ENCODE measurements at regions not wholly inside any gene's neighbourhood (a gene's known extent, or its start where the extent isn't known, plus 50 kb on each side); places are given as distances from the start of the nearest gene placed in this dataset.

- no peaks in the 10 kb centered on the region for H3K27me3 Mint-ChIP-seq (ENCODE audit: low read depth)
- no peaks in the 10 kb centered on the region for H3K36me3 Mint-ChIP-seq (ENCODE audit: low read depth)
Measured at GRCh38 chr16:6229186-6229585, 1103.5 kb upstream of the RBFOX1 start.

GRCh38 chr16:6218855-6219254, 1113.8 kb upstream of the RBFOX1 start:
- no peak for TF ChIP-seq CTCF (IDR thresholded peaks at IDR 0.05)
- peaks cover 16% of the 10 kb centered on the region for H3K9me3 Mint-ChIP-seq (ENCODE audit: low read depth)
- no peaks in the 10 kb centered on the region for H3K4me1 Mint-ChIP-seq (ENCODE audit: low read depth)
- H3K27ac Mint-ChIP-seq (ENCODE audit: unreplicated experiment): no peak overlapping the region
- H3K36me3 Mint-ChIP-seq (ENCODE audit: low read depth): no peaks in the 10 kb centered on the region
- no peak overlapping the region for H3K4me3 Mint-ChIP-seq (ENCODE audit: unreplicated experiment)
- no peak for DNase-seq (ENCODE audit: low spot score)
- H3K27me3 Mint-ChIP-seq (ENCODE audit: low read depth): no peaks in the 10 kb centered on the region

More at GRCh38 chr16:6229186-6229585, 1103.5 kb upstream of the RBFOX1 start:
- no peak overlapping the region for H3K4me3 Mint-ChIP-seq (ENCODE audit: unreplicated experiment)
- no peak for TF ChIP-seq CTCF (IDR thresholded peaks at IDR 0.05)
- H3K4me1 Mint-ChIP-seq (ENCODE audit: low read depth): no peaks in the 10 kb centered on the region
- no peak overlapping the region for H3K27ac Mint-ChIP-seq (ENCODE audit: unreplicated experiment)
- DNase-seq (ENCODE audit: low spot score): no peak
- H3K9me3 Mint-ChIP-seq (ENCODE audit: low read depth): peaks cover 16% of the 10 kb centered on the region

GRCh38 chr16:6216836-6217235, 1115.8 kb upstream of the RBFOX1 start:
- DNase-seq (ENCODE audit: low spot score): no peak
- Mint-ChIP-seq H3K27me3 (ENCODE audit: low read depth) (no peaks in the 10 kb centered on the region), H3K4me1 (ENCODE audit: low read depth) (no peaks in the 10 kb centered on the region)

GRCh38 chr16:6211644-6212043, 1114.0 kb upstream of the EEF2KMT start:
- Mint-ChIP-seq H3K27ac (ENCODE audit: unreplicated experiment) (no peak overlapping the region), H3K27me3 (ENCODE audit: low read depth) (no peaks in the 10 kb centered on the region), H3K9me3 (ENCODE audit: low read depth) (peaks cover 10% of the 10 kb centered on the region), H3K4me3 (ENCODE audit: unreplicated experiment) (no peak overlapping the region), H3K4me1 (ENCODE audit: low read depth) (no peaks in the 10 kb centered on the region), H3K36me3 (ENCODE audit: low read depth) (no peaks in the 10 kb centered on the region)
- DNase-seq (ENCODE audit: low spot score): no peak
- no peak for TF ChIP-seq CTCF (IDR thresholded peaks at IDR 0.05)

More at GRCh38 chr16:6216836-6217235, 1115.8 kb upstream of the RBFOX1 start:
- H3K36me3 Mint-ChIP-seq (ENCODE audit: low read depth): no peaks in the 10 kb centered on the region
- TF ChIP-seq CTCF (IDR thresholded peaks at IDR 0.05): no peak
- H3K9me3 Mint-ChIP-seq (ENCODE audit: low read depth): peaks cover 14% of the 10 kb centered on the region
- H3K4me3 Mint-ChIP-seq (ENCODE audit: unreplicated experiment): no peak overlapping the region
- no peak overlapping the region for H3K27ac Mint-ChIP-seq (ENCODE audit: unreplicated experiment)

GRCh38 chr16:6209355-6209930, 1111.8 kb upstream of the EEF2KMT start:
- H3K36me3 Mint-ChIP-seq (ENCODE audit: low read depth): no peaks in the 10 kb centered on the region

More at GRCh38 chr16:6209355-6209930, 1111.8 kb upstream of the EEF2KMT start:
- Mint-ChIP-seq H3K27me3 (ENCODE audit: low read depth) (no peaks in the 10 kb centered on the region), H3K27ac (ENCODE audit: unreplicated experiment) (no peak overlapping the region), H3K4me3 (ENCODE audit: unreplicated experiment) (no peak overlapping the region), H3K9me3 (ENCODE audit: low read depth) (peaks cover 7% of the 10 kb centered on the region), H3K4me1 (ENCODE audit: low read depth) (no peaks in the 10 kb centered on the region)
- no peak for TF ChIP-seq CTCF (IDR thresholded peaks at IDR 0.05)
- no peak for DNase-seq (ENCODE audit: low spot score)

Measured in chondrocyte (in vitro differentiated cells).